ENCODE measurements at regions not wholly inside any gene's neighbourhood (a gene's known extent, or its start where the extent isn't known, plus 50 kb on each side); places are given as distances from the start of the nearest gene placed in this dataset.
"Not testable (repeated sequence)": the region's sequence is repeated elsewhere in the genome, so short reads cannot be mapped to it uniquely, and the experiment has no call there.

DNA sequence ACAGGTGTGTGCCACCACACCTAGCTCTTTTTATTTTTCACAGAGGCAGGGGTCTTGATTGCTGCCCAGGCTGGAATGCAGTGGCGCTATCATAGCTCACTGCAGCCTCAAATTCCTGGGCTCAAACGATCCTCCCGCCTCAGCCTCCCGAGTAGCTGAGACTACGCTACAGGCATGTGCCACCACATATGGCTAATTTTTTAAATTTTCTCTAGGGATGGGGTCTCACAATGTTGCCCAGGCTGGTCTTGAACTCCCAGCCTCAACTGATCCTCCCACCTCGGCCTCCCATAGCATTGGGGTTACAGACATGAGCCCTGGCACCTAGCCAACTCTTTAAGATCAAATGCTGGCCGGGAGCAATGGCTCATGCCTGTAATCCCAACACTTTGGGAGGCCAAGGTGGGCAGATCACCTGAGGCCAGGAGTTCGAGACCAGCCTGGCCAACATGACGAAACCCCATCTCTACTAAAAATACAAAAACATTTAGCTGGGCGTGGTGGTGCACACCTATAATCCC is 50.6 kb upstream of the MYL10 start:
- not testable (repeated sequence) for DNase-seq (ENCODE audit: low read depth in 1 of 2, low spot score in 2 of 2); H2BK5ac ChIP-seq (ENCODE audit: low read depth, low read length); H3K79me2 ChIP-seq (ENCODE audit: control insufficient read depth in 1 of 2, insufficient read depth in 2 of 2, low read length in 2 of 2); H3K4me2 ChIP-seq (ENCODE audit: insufficient read depth in 1 of 2, low read depth in 2 of 2, low read length in 2 of 2); H3K36me3 ChIP-seq (ENCODE audit: control insufficient read depth in 2 of 4, insufficient read depth in 4 of 4, low read length in 3 of 4); FAIRE-seq; H4K5ac ChIP-seq (ENCODE audit: insufficient read length, low read depth, low read length); H3K4me1 ChIP-seq (replicated peaks in 1 of 4; ENCODE audit: control insufficient read depth in 3 of 4, insufficient read depth in 4 of 4, low read length in 3 of 4); H3K79me1 ChIP-seq (ENCODE audit: low read depth, low read length); H4K91ac ChIP-seq (replicated peaks; ENCODE audit: insufficient read length, low read length); H3K18ac ChIP-seq (ENCODE audit: extremely low read depth, low read length); H3K23me2 ChIP-seq (ENCODE audit: low read depth, low read length); H3K9ac ChIP-seq (replicated peaks in 1 of 4; ENCODE audit: extremely low read depth in 1 of 4, low read depth in 3 of 4, low read length in 3 of 4); H3K27ac ChIP-seq (ENCODE audit: low read depth, low read length); H3K14ac ChIP-seq (ENCODE audit: insufficient read length); H2BK120ac ChIP-seq (replicated peaks; ENCODE audit: low read depth, low read length); H3K4ac ChIP-seq (replicated peaks; ENCODE audit: insufficient read length, low read depth, low read length); H2BK15ac ChIP-seq (ENCODE audit: low read length); H3K4me3 ChIP-seq (ENCODE audit: extremely low read depth in 1 of 4, insufficient read depth in 2 of 4, low read depth in 3 of 4, low read length in 4 of 4); H2AK5ac ChIP-seq (ENCODE audit: low read depth, low read length); H2BK12ac ChIP-seq (ENCODE audit: low read depth, low read length); H3K9me3 ChIP-seq (ENCODE audit: insufficient read depth in 2 of 2, low read depth in 1 of 2, low read length in 1 of 2); H3K23ac ChIP-seq (ENCODE audit: insufficient read length); H2BK20ac ChIP-seq (ENCODE audit: low read length); H4K20me1 ChIP-seq (replicated peaks in 1 of 2; ENCODE audit: control insufficient read depth in 1 of 2, insufficient read depth in 2 of 2, low read length in 2 of 2); H4K8ac ChIP-seq (ENCODE audit: extremely low read depth, insufficient read depth, low read length); H3K27me3 ChIP-seq (replicated peaks in 1 of 4; ENCODE audit: control insufficient read depth in 3 of 4, extremely low read depth in 1 of 4, insufficient read depth in 3 of 4, low read length in 3 of 4); H2AFZ ChIP-seq (ENCODE audit: low read length); H3K56ac ChIP-seq (replicated peaks; ENCODE audit: insufficient read length, low read depth, low read length)
- CTCF ChIA-PET (ENCODE audit: partially characterized antibody), result interaction anchor here (0.5 to 1.4 kb wide), 6 partner anchors 10 to 556 kb away, joined by 3 to 9 read pairs (median 4); no protein-coding TSS in a partner anchor
- POLR2A ChIA-PET (ENCODE audit: partially characterized antibody), result interaction anchor here (0.8 to 1.0 kb wide), 2 partner anchors 64 to 140 kb away, joined by 4 to 5 read pairs; no protein-coding TSS in a partner anchor
- WGBS, 2 experiments (ENCODE audit: extremely low coverage in 1 of 2, insufficient coverage in 1 of 2, insufficient read length in 1 of 2, insufficient replicate concordance in 2 of 2, low coverage in 1 of 2, low lambda C conversion rate in 2 of 2, missing lambda C conversion rate in 1 of 2), result 89% methylated on average over 8 of the region's 10 CpGs; no CpG with 5 or more reads in 1 of the 2 experiments
